Keratinocyte (primary cell): ENCODE measurements at regions not wholly inside any gene's neighbourhood (a gene's known extent, or its start where the extent isn't known, plus 50 kb on each side); places are given as distances from the start of the nearest gene placed in this dataset.

Source experiments
- CTCF ChIP-seq, 3 experiments: IDR thresholded peaks in 1 of 3; conservative IDR thresholded peaks in 1 of 3; optimal IDR thresholded peaks in 1 of 3; 2 replicates in 2 of 3; 3 replicates in 1 of 3; pipeline versions ENCODE3 to v1.5.1; 2011; ENCODE audit warnings: low read length in 3 of 3, mild to moderate bottlenecking in 3 of 3, moderate library complexity in 2 of 3, control low read depth in 1 of 3, inconsistent platforms in 1 of 3; ENCODE audit not compliant: insufficient read depth in 2 of 3; ENCODE audit errors: extremely low read depth in 1 of 3
- EZH2 ChIP-seq: IDR thresholded peaks from one replicate; pipeline ENCODE4 v1.6.1; 2012; ENCODE audit warnings: inconsistent platforms, mild to moderate bottlenecking, low read length, moderate library complexity

DNA sequence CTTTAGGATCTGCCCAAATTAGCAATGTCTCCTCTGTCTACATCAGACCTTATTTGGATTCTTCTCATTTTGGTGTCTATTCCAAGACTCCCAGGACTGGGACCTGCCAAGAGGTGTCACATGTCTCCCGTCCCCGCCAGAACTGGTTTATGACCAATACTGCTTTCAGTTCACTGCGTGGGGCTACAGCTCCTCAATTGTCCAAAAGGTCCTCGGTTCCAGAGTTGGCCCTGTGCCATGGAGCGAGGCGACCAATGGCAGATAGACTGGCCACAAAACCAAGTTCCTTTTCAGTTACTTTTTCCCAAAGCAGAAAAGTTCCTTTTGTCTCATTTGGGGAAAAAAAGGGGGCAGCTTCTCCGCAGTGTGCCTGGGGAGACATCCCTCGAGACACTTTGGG, 144.1 kb upstream of the ZNF236 start:
- TF ChIP-seq CTCF (optimal IDR thresholded peaks at IDR 0.05 in 1 of 3, IDR thresholded peaks at IDR 0.05 in 1 of 3, conservative IDR thresholded peaks at IDR 0.05 in 1 of 3; ENCODE audit: extremely low read depth in 1 of 3, insufficient read depth in 2 of 3, low read length in 3 of 3) = no peak
- no peak for TF ChIP-seq EZH2
